Osteocyte (in vitro differentiated cells): ENCODE measurements at regions not wholly inside any gene's neighbourhood (a gene's known extent, or its start where the extent isn't known, plus 50 kb on each side); places are given as distances from the start of the nearest gene placed in this dataset.
A peak's percentile ranks its signal among the peaks of the same experiment; 100 is the strongest.

Experiments
- DNase-seq: peaks from one replicate; pipeline ENCODE4 v3.0.0; 2021; ENCODE audit warnings: mixed read lengths; ENCODE audit not compliant: unreplicated experiment; ENCODE audit errors: extremely low spot score
- H3K27ac Mint-ChIP-seq: one replicate; pipeline ENCODE4 v1.8.0; 2021; ENCODE audit warnings: mild to moderate bottlenecking, mixed read lengths; ENCODE audit not compliant: unreplicated experiment
- H3K27me3 Mint-ChIP-seq: one replicate; pipeline ENCODE4 v1.8.0; 2021; ENCODE audit warnings: mixed read lengths; ENCODE audit not compliant: unreplicated experiment
- H3K36me3 Mint-ChIP-seq: one replicate; pipeline ENCODE4 v1.8.0; 2021; ENCODE audit warnings: mixed read lengths; ENCODE audit not compliant: unreplicated experiment
- H3K4me1 Mint-ChIP-seq: one replicate; pipeline ENCODE4 v1.8.0; 2021; ENCODE audit warnings: mixed read lengths; ENCODE audit not compliant: unreplicated experiment
- H3K4me3 Mint-ChIP-seq: one replicate; pipeline ENCODE4 v1.8.0; 2021; ENCODE audit warnings: mild to moderate bottlenecking, moderate library complexity, mixed read lengths; ENCODE audit not compliant: unreplicated experiment
- H3K9me3 Mint-ChIP-seq: one replicate; pipeline ENCODE4 v1.8.0; 2021; ENCODE audit warnings: mixed read lengths; ENCODE audit not compliant: unreplicated experiment
- CTCF ChIP-seq: fragments of 200-600 bp; sonication (generic); IDR thresholded peaks from 2 replicates; pipeline ENCODE4 v1.5.0; 2021; ENCODE audit warnings: antibody characterized with exemption, mild to moderate bottlenecking, moderate library complexity

- Mint-ChIP-seq H3K36me3 (no peaks in the 10 kb centered on the region), H3K4me3 (no peak overlapping the region), H3K4me1 (peaks cover 8% of the 10 kb centered on the region), H3K27me3 (no peaks in the 10 kb centered on the region), H3K27ac (no peak overlapping the region), H3K9me3 (peaks cover 4% of the 10 kb centered on the region)
- DNase-seq: no peak
- no peak for TF ChIP-seq CTCF
Observed at GRCh38 chr3:148372206-148372875, 325.4 kb upstream of the AGTR1 start.

GRCh38 chr3:148373961-148374360 lies 323.7 kb upstream of the AGTR1 start:
- TF ChIP-seq CTCF: no peak
- Mint-ChIP-seq H3K4me3 (no peak overlapping the region), H3K27ac (no peak overlapping the region), H3K4me1 (peaks cover 8% of the 10 kb centered on the region), H3K27me3 (no peaks in the 10 kb centered on the region), H3K9me3 (peaks cover 4% of the 10 kb centered on the region), H3K36me3 (no peaks in the 10 kb centered on the region)
- no peak for DNase-seq

- H3K4me3 Mint-ChIP-seq: no peak overlapping the region
- no peak for DNase-seq
- no peaks in the 10 kb centered on the region for H3K36me3 Mint-ChIP-seq
- no peaks in the 10 kb centered on the region for H3K4me1 Mint-ChIP-seq
- H3K9me3 Mint-ChIP-seq: no peaks in the 10 kb centered on the region
- no peak overlapping the region for H3K27ac Mint-ChIP-seq
- TF ChIP-seq CTCF: peak; percentile 85
- no peaks in the 10 kb centered on the region for H3K27me3 Mint-ChIP-seq
Observed at GRCh38 chr3:148379763-148380382, 317.8 kb upstream of the AGTR1 start.

GRCh38 chr3:148381051-148381450 lies 316.7 kb upstream of the AGTR1 start:
- DNase-seq: no peak
- no peak overlapping the region for H3K27ac Mint-ChIP-seq
- no peak for TF ChIP-seq CTCF
- H3K4me3 Mint-ChIP-seq: no peak overlapping the region
- no peaks in the 10 kb centered on the region for H3K27me3 Mint-ChIP-seq
- no peaks in the 10 kb centered on the region for H3K4me1 Mint-ChIP-seq
- H3K36me3 Mint-ChIP-seq: no peaks in the 10 kb centered on the region
- H3K9me3 Mint-ChIP-seq: no peaks in the 10 kb centered on the region

GRCh38 chr3:148389916-148390315 lies 307.8 kb upstream of the AGTR1 start:
- Mint-ChIP-seq H3K27me3 (no peaks in the 10 kb centered on the region), H3K4me1 (peaks cover 14% of the 10 kb centered on the region), H3K9me3 (peaks cover 12% of the 10 kb centered on the region), H3K27ac (no peak overlapping the region), H3K36me3 (no peaks in the 10 kb centered on the region), H3K4me3 (no peak overlapping the region)
- DNase-seq: no peak
- TF ChIP-seq CTCF: no peak
